Coronary artery (tissue), 2 donors: ENCODE measurements at regions not wholly inside any gene's neighbourhood (a gene's known extent, or its start where the extent isn't known, plus 50 kb on each side); places are given as distances from the start of the nearest gene placed in this dataset.

ENCODE experiments used
- DNase-seq: peaks from one replicate; pipeline ENCODE4 v3.0.0-alpha.2; 2017; ENCODE audit warnings: low spot score
- H3K27ac ChIP-seq, 2 donors: fragments of 200-600 bp; sonication (generic); one replicate each; pipeline ENCODE4 v1.5.1; 2016 to 2019
- H3K4me3 ChIP-seq: fragments of 200-600 bp; sonication (generic); 2 replicates; pipeline ENCODE4 v1.5.1; 2016; ENCODE audit warnings: mild to moderate bottlenecking, moderate library complexity
- TF ChIP-seq, protein P1 (sequence below): fragments of 200-600 bp; sonication (generic); IDR thresholded peaks from one replicate; pipeline ENCODE4 v1.5.1; 2019; ENCODE audit warnings: antibody characterized with exemption

DNA sequence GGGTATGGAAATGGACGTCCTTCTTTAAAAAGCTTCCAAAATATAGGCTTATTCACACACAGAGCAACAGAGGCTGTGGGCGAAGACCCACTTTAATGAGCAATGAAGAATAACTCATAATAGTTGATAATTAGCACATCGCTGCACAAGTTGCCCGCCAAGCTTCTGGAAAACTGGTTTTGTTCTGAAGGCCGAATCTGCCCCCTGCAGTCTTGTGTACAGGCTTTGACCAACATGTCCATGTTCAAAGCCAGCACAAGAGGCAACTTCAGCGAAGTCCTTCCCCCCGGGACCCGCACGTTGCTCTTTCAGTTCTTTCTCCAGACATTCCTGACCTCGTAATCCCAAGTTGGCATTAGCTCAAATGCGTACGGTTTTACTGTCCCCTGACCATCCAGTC, 73.3 kb downstream of the IRX5 start:
- TF ChIP-seq, protein P1, sequence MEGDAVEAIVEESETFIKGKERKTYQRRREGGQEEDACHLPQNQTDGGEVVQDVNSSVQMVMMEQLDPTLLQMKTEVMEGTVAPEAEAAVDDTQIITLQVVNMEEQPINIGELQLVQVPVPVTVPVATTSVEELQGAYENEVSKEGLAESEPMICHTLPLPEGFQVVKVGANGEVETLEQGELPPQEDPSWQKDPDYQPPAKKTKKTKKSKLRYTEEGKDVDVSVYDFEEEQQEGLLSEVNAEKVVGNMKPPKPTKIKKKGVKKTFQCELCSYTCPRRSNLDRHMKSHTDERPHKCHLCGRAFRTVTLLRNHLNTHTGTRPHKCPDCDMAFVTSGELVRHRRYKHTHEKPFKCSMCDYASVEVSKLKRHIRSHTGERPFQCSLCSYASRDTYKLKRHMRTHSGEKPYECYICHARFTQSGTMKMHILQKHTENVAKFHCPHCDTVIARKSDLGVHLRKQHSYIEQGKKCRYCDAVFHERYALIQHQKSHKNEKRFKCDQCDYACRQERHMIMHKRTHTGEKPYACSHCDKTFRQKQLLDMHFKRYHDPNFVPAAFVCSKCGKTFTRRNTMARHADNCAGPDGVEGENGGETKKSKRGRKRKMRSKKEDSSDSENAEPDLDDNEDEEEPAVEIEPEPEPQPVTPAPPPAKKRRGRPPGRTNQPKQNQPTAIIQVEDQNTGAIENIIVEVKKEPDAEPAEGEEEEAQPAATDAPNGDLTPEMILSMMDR: no peak
- peak; percentile 38 for DNase-seq

GRCh38 chr16:55007504-55007903, 76.8 kb downstream of the IRX5 start:
- DNase-seq: no peak
- H3K27ac ChIP-seq: no peak overlapping the region

More for the DNA sequence above, 73.3 kb downstream of the IRX5 start:
- no peak overlapping the region for H3K4me3 ChIP-seq
- no peak overlapping the region for H3K27ac ChIP-seq

GRCh38 chr16:55008836-55009510, 78.3 kb downstream of the IRX5 start:
- H3K27ac ChIP-seq: no peak overlapping the region
- DNase-seq: no peak
- TF ChIP-seq, protein P1: no peak
- H3K4me3 ChIP-seq: no peak overlapping the region

More at GRCh38 chr16:55007504-55007903, 76.8 kb downstream of the IRX5 start:
- TF ChIP-seq, protein P1: no peak
- no peak overlapping the region for H3K4me3 ChIP-seq

DNA sequence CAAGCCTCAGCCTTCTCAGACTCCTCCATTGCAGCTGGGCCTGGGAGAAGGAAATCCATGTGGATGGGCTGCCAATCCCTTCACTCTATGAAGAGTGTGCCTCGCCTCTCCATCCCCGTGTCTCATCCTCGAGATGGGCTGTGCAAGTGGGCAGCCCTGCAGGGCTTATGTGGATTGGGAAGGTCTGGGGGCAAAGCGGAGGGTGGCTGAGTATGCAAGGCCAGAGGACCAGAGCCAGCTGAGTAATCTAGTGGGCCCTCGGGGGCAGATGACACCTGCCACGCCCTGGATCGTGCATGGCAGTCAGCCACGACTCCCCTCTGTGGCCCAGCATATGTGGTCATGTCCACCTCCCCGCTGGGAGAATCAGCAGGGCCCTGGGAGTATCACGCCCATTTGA, 78.9 kb downstream of the IRX5 start:
- TF ChIP-seq, protein P1: no peak
- H3K4me3 ChIP-seq: no peak overlapping the region
- peak; percentile 40 for DNase-seq
- no peak overlapping the region for H3K27ac ChIP-seq

- Histone ChIP-seq H3K4me3 (no peak overlapping the region), H3K27ac (no peak overlapping the region)
- TF ChIP-seq, protein P1: no peak
- peak; percentile 22 for DNase-seq
These were observed 80.0 kb downstream of the IRX5 start for GRCh38 chr16:55010492-55011160.

DNA sequence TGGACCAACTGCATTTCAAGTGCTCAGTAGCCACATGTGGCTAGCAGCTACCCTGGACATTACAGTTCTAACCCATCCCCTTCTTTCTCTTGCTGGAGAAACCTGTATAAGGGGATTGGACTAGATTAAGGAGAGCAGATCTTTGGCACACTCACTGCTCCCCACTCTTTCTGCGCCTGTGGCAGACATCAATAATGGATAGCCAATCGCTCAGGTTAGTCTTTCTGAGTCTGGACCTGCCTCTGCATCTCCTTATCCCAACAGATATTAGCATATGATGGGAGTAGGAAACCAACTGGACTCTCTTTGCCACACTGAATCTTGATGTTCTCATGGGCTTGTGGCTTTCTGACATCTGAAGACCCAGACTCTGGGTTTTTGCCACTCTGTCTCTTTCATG, 81.7 kb downstream of the IRX5 start:
- Histone ChIP-seq H3K4me3 (no peak overlapping the region), H3K27ac (no peak overlapping the region)
- TF ChIP-seq, protein P1: no peak
- DNase-seq: peak; percentile 9

- TF ChIP-seq, protein P1: no peak
- peak; percentile 29 for DNase-seq
- Histone ChIP-seq H3K27ac (no peak overlapping the region), H3K4me3 (no peak overlapping the region)
These were observed 82.1 kb downstream of the IRX5 start for GRCh38 chr16:55012793-55013192.
